Right lung (tissue), 2 donors: ENCODE measurements at regions not wholly inside any gene's neighbourhood (a gene's known extent, or its start where the extent isn't known, plus 50 kb on each side); places are given as distances from the start of the nearest gene placed in this dataset.

Source experiments
- DNase-seq, 2 donors: peaks; one replicate each; pipeline ENCODE4 v3.0.0-alpha.2; 2013

- no peak for DNase-seq
Observed at GRCh38 chr1:4016351-4017130, 116.5 kb upstream of the C1orf174 start.

GRCh38 chr1:4017636-4018365 lies 117.7 kb upstream of the C1orf174 start:
- DNase-seq = no peak

DNA sequence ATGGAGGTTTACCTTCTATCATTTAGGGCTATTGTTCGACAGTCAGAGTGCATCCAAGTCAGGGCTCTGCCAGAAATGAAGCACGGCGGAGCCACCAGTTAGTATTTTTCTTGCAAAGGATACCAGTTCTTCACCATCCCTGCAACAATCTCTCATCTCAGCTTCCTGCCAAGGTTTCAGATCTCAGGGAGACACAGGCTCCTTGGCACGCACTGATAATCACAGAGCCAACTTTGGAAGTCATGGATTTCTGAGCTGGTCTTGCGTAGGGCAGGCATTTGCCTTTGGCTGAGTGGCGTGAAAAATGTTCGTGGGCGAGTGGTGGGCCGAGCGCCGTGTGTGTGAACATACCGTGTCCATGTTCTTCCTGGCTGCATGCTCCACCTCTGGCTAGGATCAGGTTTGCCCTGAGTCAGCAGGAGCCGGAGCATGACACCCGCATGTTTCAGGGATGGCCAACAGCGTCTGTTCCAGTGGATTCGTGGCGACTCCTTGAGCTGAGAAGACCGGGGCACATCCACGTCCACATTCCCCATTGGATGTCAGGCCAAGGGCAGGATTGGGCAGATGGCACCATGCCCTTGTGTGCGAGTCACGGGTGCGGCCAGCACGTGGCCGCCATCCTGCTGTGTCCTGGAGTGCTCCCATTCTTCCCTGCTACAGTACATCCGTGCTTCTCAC lies 118.5 kb upstream of the C1orf174 start:
- no peak for DNase-seq

DNA sequence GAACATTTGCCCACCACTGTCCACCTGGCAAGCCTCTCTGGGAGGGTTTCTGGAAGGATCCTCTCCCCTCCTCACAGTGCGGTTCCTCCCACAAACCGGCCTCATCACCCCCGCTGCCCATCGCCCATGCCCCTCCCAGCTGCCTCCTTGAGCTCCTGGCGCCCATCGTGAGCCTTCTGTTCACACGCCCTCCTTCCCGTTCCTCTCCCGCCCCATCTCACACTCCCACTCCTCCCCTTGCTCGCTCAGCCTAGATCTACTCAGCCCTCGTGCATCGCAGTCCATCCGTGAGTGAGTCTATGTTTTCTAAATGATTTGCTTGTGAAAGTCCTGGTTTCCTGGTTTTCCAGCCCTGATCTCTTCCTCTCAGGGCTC lies 119.1 kb upstream of the C1orf174 start:
- no peak for DNase-seq

DNA sequence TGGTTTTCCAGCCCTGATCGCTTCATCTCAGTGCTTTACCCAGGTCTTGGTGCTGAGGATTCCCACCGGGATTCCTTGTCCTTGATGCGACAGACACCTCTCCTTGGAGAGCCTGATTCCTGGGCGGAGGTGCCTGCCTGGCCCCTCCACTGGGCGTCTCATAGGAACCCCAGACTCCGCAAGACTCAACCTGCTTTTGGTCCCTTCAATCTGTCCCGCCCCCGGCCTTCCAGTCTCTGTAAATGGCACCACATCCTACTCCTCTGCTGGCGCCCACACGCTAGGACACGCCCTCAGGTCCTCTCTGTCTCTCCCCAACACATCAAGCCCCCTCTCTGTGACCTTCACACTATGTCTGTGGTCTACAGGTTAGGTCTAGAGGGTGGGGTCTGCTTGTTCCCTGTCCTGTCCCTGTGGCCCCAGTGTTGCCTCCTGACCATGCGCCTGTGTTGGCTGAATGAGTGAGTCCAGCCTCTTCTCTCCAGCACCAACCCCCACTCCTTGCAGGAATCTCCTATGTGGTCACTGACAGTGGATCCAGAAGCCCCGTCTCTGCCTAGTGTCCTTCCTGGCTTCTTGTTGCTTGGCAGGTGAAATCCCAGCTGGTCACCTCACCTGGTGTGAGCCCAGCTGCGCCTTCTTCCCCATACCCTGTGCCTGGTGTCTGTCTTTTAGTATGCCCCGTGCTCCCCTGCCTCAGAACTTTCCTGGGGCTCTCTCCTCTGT lies 119.7 kb upstream of the C1orf174 start:
- DNase-seq = no peak

DNA sequence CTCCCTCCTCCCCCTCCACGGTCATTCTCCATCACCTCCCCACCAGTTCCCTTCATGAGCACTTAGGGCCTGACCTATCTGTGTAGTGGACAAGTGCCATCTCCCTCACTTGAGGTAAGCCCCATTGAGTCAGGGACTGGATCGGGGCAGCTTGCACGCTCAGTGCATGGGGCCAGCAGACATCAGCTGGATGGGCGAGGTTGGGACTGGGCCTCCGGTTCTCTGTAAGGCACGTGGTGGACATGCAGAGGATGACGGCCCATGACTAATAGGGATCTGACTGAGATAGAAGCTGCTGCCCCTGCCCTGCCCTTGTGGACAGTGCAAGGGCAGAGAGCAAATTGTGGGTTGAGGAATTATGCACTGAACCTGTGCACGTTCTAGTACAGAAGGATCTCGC lies 120.4 kb upstream of the C1orf174 start:
- DNase-seq = no peak

GRCh38 chr1:4021136-4021973 lies 121.3 kb upstream of the C1orf174 start:
- DNase-seq = no peak

GRCh38 chr1:4021974-4022268 lies 121.8 kb upstream of the C1orf174 start:
- DNase-seq = no peak

DNA sequence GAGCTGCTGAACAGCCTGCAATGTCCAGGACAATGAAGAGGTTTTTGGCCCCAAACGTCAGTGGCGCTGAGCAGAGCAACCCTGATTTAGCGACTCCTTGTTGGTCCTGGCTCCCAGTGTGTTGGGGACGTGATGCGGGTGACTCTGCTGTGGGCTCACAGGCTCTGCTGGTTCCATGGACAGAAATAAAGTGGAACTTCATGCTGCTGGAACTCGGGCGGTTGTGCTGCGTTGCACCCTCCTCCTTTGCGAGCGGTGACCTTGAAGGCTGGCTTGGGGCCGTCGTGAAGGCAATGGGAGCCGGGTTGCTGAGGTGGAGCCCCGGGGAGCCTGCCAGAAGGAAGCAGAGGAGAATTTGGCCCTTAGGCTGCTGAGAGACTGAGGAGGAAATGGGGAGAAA lies 122.6 kb upstream of the C1orf174 start:
- DNase-seq = no peak

DNA sequence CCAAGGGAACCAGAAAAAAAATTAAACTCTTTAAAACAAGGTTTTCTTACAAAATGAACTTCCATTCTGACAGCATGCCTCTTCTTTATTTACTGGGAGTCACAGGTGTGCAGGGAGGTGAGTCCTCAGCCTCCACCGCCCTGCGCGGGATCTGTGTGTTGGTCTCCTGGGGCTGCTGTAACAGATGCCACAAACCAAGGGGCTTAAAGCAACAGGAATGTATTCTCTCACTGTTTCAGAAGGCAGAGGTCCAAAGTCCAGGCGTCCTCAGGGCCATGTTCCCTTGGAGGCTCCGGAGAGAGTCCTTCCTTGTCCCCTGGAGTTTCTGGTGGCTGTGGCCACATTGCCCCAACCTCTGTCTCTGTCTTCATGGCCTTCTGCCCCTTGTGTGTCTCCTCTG lies 123.6 kb upstream of the C1orf174 start:
- no peak for DNase-seq

DNA sequence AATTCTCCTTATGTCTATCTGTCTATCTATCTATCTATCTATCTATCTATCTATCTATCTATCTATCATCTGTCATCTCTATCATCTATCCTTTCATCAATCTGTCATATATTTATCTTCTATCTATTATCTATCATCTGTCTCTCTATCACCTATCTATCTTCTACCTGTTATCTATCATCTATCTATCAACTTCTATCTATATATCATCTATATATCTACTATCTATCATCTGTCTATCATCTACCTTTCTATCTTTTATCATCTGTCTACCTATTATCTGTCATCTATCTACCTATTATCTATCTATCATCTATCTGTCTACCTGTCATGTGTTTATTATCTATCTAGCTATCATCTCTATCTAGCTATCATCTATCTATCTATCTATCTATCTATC lies 124.7 kb upstream of the C1orf174 start:
- DNase-seq = no peak

DNA sequence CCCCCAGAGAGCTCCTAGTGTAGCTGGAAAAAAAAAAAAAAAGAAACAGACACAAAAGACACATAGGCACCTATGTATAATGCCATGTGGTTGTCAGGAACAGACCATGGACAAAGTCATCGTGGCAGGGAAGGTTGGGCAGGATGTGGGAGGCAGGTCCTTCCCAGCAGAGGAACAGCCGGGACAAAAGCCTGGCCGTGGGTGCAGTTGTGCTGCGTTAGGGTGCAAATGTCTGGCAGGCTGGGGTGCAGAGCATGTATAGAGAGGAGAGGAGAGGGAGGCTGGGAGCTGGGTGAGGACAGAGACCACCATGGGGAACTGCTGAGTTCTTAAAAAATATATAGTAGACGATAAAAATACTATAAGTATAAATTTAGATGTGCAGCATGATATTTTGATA lies 125.7 kb upstream of the C1orf174 start:
- no peak for DNase-seq

DNA sequence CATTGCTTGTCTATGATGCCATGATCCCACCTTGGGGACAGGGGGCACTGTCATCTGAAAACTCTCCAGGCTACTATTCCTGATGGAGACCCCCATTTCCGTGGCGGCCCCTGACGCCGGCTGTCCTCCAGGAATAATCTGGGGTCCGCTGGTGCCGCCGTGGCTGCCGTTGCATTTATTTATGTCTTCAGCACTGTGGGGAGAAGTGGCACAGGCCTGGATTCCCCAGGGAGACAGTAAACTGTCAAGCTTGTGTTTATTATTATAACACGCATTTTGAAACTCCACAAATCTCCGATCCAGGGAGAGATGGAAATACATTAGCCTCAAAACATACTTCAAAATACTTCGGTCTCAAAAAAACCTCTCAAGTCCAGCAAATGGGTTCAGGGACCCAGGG lies 126.9 kb upstream of the C1orf174 start:
- DNase-seq = no peak

- DNase-seq = no peak
Observed at GRCh38 chr1:4027492-4028138, 127.5 kb upstream of the C1orf174 start.

GRCh38 chr1:4028139-4028501 lies 128.0 kb upstream of the C1orf174 start:
- no peak for DNase-seq

DNA sequence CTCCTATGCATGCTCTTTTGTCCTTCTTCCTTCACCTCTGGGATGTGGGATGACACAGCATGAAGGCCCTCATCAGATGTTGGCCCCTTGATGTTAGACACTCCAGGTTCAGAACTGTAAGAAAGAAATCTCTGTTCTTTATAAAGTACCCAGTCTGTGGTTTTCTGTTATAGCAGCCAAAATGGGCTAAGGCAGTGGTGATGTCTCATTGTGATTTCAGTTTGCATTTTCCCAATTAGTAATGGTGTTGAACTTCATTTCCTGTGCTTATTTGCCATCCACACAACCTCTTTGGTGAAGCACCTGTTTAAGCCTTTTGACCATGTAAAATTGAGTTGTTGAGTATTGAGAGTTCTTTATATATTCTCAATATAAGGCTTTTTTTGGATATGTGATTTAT lies 129.3 kb upstream of the C1orf174 start:
- DNase-seq = no peak

DNA sequence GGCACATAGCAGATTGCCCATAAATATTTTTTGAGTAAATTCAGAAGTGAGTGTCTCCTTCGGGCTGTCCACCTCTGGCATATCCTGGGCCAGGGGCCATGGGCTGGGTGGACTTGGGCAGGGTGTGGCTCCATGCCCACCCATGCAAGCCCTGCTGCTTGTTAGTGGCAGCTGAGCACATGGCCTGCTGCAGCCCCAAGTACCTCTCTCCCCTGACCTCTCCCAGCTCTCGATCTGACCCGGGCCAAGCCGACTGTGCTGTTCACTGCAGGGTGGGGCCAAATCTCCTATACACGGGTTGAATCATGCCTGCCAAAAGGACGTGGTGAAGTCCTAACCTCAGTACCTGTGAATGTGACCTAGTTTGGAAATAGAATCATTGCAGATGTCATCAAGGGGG lies 132.5 kb upstream of the C1orf174 start:
- no peak for DNase-seq

GRCh38 chr1:4033129-4033676 lies 133.1 kb upstream of the C1orf174 start:
- no peak for DNase-seq

GRCh38 chr1:4033713-4034112 lies 133.6 kb upstream of the C1orf174 start:
- no peak for DNase-seq

DNA sequence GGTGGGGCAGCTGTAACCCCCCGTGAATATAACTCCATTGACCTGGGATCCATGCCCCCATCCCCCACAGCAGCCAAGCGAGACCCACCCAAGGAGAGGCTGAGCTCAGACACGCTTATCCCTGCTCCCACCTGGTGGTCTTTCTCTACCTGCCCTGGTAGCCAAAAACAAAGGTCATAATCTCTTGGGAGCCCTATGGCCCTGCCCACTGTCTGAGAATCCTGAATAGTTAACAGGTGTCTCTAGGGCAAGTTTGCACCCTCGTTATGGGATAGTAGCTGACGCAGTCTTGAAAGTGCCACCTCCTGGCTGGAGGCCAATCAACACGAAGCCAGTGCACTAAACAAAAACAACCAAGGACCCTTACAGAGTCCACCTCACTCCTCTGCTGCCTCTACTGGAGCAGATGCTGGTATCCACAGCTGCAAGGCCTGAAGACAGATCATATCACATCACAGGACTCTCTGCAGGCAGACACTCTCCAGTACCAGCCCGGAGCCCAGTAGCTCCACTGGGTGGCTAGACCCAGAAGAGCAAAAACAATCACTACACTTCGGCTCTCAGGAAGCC lies 134.3 kb upstream of the C1orf174 start:
- DNase-seq = no peak

- no peak for DNase-seq
Observed at GRCh38 chr1:4044967-4045366, 144.9 kb upstream of the C1orf174 start.
